Adrenal gland (tissue), 5 donors: ENCODE measurements at regions not wholly inside any gene's neighbourhood (a gene's known extent, or its start where the extent isn't known, plus 50 kb on each side); places are given as distances from the start of the nearest gene placed in this dataset.

Source experiments
- CTCF ChIP-seq, 6 experiments: fragments of 450-650 bp in 4 of 6; fragments of 200-600 bp in 2 of 6; sonication (generic) in 1 of 6; IDR thresholded peaks; 1 replicate in 5 of 6; 2 replicates in 1 of 6; pipeline versions ENCODE4 v1.5.1 to v1.8.0; 2016 to 2021; ENCODE audit warnings: antibody characterized with exemption in 6 of 6, mild to moderate bottlenecking in 2 of 6, moderate library complexity in 1 of 6
- POLR2A ChIP-seq, 2 donors: fragments of 450-650 bp; IDR thresholded peaks; one replicate each; pipeline ENCODE4 v1.6.1; 2017; ENCODE audit warnings: antibody characterized with exemption in 2 of 2, mild to moderate bottlenecking in 2 of 2, moderate library complexity in 1 of 2
- donor health status: DM: no; HTN: no; CAD: no.

- TF ChIP-seq CTCF (IDR thresholded peaks at IDR 0.05) = no peak
- TF ChIP-seq POLR2A (IDR thresholded peaks at IDR 0.05) = no peak
Measured at GRCh38 chr1:4061521-4062031, 161.5 kb upstream of the C1orf174 start.
